SK-N-SH (cell line): ENCODE measurements at regions not wholly inside any gene's neighbourhood (a gene's known extent, or its start where the extent isn't known, plus 50 kb on each side); places are given as distances from the start of the nearest gene placed in this dataset.
A peak's percentile ranks its signal among the peaks of the same experiment; 100 is the strongest.

ENCODE experiments used
- CTCF ChIA-PET: fragments of 300-600, 350-600 bp; formaldehyde crosslinking; extraction: SDS; loops from one replicate; lab custom pipeline; 2021; lab: Yijun Ruan, JAX
- POLR2A ChIA-PET: fragments of 350-600 bp; sonication (Branson Sonifier 250); formaldehyde crosslinking; extraction: SDS; loops from one replicate; lab custom pipeline; 2020; ENCODE audit warnings: antibody characterized with exemption, inconsistent platforms; lab: Yijun Ruan, JAX
- DNase-seq: peaks from one replicate; pipeline ENCODE4 v3.0.0; 2012
- H2AFZ ChIP-seq: fragments of 200-600 bp; sonication (generic); 2 replicates; pipeline ENCODE4 v1.8.1; 2016; ENCODE audit warnings: antibody characterized with exemption, mild to moderate bottlenecking, low read depth
- H3F3A ChIP-seq: fragments of 200-600 bp; sonication (generic); replicated peaks from 2 replicates; pipeline ENCODE3; 2016; ENCODE audit warnings: antibody characterized with exemption, mild to moderate bottlenecking; ENCODE audit not compliant: insufficient read depth
- H3K27ac ChIP-seq, 2 experiments: fragments of 200-500 bp in 1 of 2; fragments of 200-600 bp in 1 of 2; sonication (Bioruptor generic) in 1 of 2; sonication (generic), shearing (Covaris generic) in 1 of 2; 2 replicates each; pipeline versions ENCODE4 v1.5.1 to v1.6.1; 2014 to 2016; ENCODE audit warnings: low read depth in 2 of 2, inconsistent platforms in 1 of 2, low read length in 1 of 2, mild to moderate bottlenecking in 1 of 2, mixed read lengths in 1 of 2
- H3K27me3 ChIP-seq: fragments of 200-600 bp; sonication (generic), shearing (Covaris generic); 2 replicates; pipeline ENCODE4 v1.6.1; 2016; ENCODE audit warnings: mixed run types; ENCODE audit not compliant: insufficient read depth
- H3K36me3 ChIP-seq, 2 experiments: fragments of 200-500 bp in 1 of 2; fragments of 200-600 bp in 1 of 2; sonication (Bioruptor generic) in 1 of 2; sonication (generic) in 1 of 2; replicated peaks in 1 of 2; 2 replicates each; pipeline versions ENCODE3 to v1.5.1; 2014 to 2016; ENCODE audit warnings: low read length in 1 of 2, mild to moderate bottlenecking in 1 of 2; ENCODE audit not compliant: insufficient read depth in 2 of 2, control insufficient read depth in 1 of 2
- H3K4me1 ChIP-seq, 2 experiments: fragments of 200-500 bp in 1 of 2; fragments of 200-600 bp in 1 of 2; sonication (Bioruptor generic) in 1 of 2; sonication (generic), shearing (Covaris generic) in 1 of 2; 2 replicates each; pipeline versions ENCODE4 v1.5.1 to v1.6.1; 2014 to 2016; ENCODE audit warnings: low read depth in 1 of 2, low read length in 1 of 2, mixed run types in 1 of 2; ENCODE audit not compliant: insufficient read depth in 2 of 2, control insufficient read depth in 1 of 2
- H3K4me2 ChIP-seq: fragments of 200-600 bp; sonication (generic), shearing (Covaris generic); 2 replicates; pipeline ENCODE4 v1.6.1; 2017; ENCODE audit warnings: mixed run types
- H3K4me3 ChIP-seq, 2 experiments: fragments of 200-500 bp in 1 of 2; fragments of 200-600 bp in 1 of 2; sonication (Bioruptor generic) in 1 of 2; sonication (generic), shearing (Covaris generic) in 1 of 2; 2 replicates each; pipeline versions ENCODE4 v1.5.1 to v1.8.1; 2014 to 2016; ENCODE audit warnings: low read depth in 2 of 2, inconsistent platforms in 1 of 2, low read length in 1 of 2, mild to moderate bottlenecking in 1 of 2, mixed read lengths in 1 of 2, moderate library complexity in 1 of 2
- H3K79me2 ChIP-seq: fragments of 200-600 bp; sonication (generic); 2 replicates; pipeline ENCODE4 v1.8.1; 2017; ENCODE audit warnings: mild to moderate bottlenecking; ENCODE audit not compliant: insufficient read depth
- H3K9ac ChIP-seq: fragments of 200-600 bp; sonication (generic); 2 replicates; pipeline ENCODE4 v1.6.1; 2017; ENCODE audit warnings: mixed run types
- H3K9me2 ChIP-seq: fragments of 200-600 bp; sonication (generic); 2 replicates; pipeline ENCODE4 v1.6.1; 2017; ENCODE audit warnings: mixed run types
- H3K9me3 ChIP-seq: fragments of 200-600 bp; sonication (generic); 2 replicates; pipeline ENCODE4 v1.6.1; 2017; ENCODE audit warnings: mixed run types, mild to moderate bottlenecking, moderate library complexity
- H4K20me1 ChIP-seq: fragments of 200-600 bp; sonication (generic); 2 replicates; pipeline ENCODE4 v1.6.1; 2017; ENCODE audit warnings: mild to moderate bottlenecking, mixed run types; ENCODE audit not compliant: insufficient read depth
- CHD2 ChIP-seq: fragments of 150-350 bp; IDR thresholded peaks from 2 replicates; pipeline ENCODE4 v1.6.1; 2018; ENCODE audit warnings: low read length; ENCODE audit not compliant: partially characterized antibody
- ELF1 ChIP-seq: IDR thresholded peaks from 2 replicates; pipeline ENCODE4 v1.4.0; 2012
- EP300 ChIP-seq, 2 experiments: IDR thresholded peaks; 2 replicates each; pipeline versions ENCODE4 v1.4.0 to v1.6.1; 2012; ENCODE audit warnings: borderline replicate concordance in 1 of 2, low read depth in 1 of 2, low read length in 1 of 2
- EZH2phosphoT487 ChIP-seq: fragments of 200-600 bp; sonication (generic); IDR thresholded peaks from 2 replicates; pipeline ENCODE4 v1.6.1; 2017; ENCODE audit warnings: low read depth, mixed run types, mild to moderate bottlenecking, antibody characterized with exemption, moderate library complexity, borderline replicate concordance
- FOSL2 ChIP-seq: IDR thresholded peaks from 2 replicates; pipeline ENCODE4 v1.4.0; 2012; ENCODE audit warnings: low read depth, mild to moderate bottlenecking, moderate library complexity, borderline replicate concordance
- FOXJ3 ChIP-seq: sonication (generic); formaldehyde crosslinking; IDR thresholded peaks from 2 replicates; pipeline ENCODE4 v1.5.1; 2020; ENCODE audit warnings: mild to moderate bottlenecking, missing genetic modification reagents
- FOXM1 ChIP-seq: IDR thresholded peaks from 2 replicates; pipeline ENCODE4 v1.4.0; 2012; ENCODE audit warnings: low read depth, mild to moderate bottlenecking
- GABPA ChIP-seq: IDR thresholded peaks from 2 replicates; pipeline ENCODE4 v1.4.0; 2012; ENCODE audit warnings: low read depth, mild to moderate bottlenecking
- GATA2 ChIP-seq: sonication (generic); formaldehyde crosslinking; IDR thresholded peaks from 2 replicates; pipeline ENCODE4 v1.5.0; 2020; ENCODE audit warnings: mild to moderate bottlenecking, missing genetic modification reagents
- JUND ChIP-seq: IDR thresholded peaks from 2 replicates; pipeline ENCODE4 v1.4.0; 2012
- MEF2A ChIP-seq: IDR thresholded peaks from 2 replicates; pipeline ENCODE4 v1.4.0; 2012; ENCODE audit warnings: low read depth, borderline replicate concordance
- MXI1 ChIP-seq: IDR thresholded peaks from 2 replicates; pipeline ENCODE4 v1.6.1; 2012; ENCODE audit warnings: mild to moderate bottlenecking, low read depth, low read length, improper control_type of control experiment
- NFIC ChIP-seq: IDR thresholded peaks from 2 replicates; pipeline ENCODE4 v1.4.0; 2012; ENCODE audit warnings: borderline replicate concordance
- POLR2AphosphoS5 ChIP-seq: IDR thresholded peaks from 2 replicates; pipeline ENCODE4 v1.6.1; 2012; ENCODE audit warnings: low read depth, low read length
- RCOR1 ChIP-seq: fragments of 150-350 bp; IDR thresholded peaks from 2 replicates; pipeline ENCODE4 v1.6.1; 2017; ENCODE audit warnings: antibody characterized with exemption, low read length
- RFX5 ChIP-seq: IDR thresholded peaks from 2 replicates; pipeline ENCODE4 v1.6.1; 2012; ENCODE audit warnings: mild to moderate bottlenecking, improper control_type of control experiment, low read length
- RXRA ChIP-seq: IDR thresholded peaks from 2 replicates; pipeline ENCODE4 v1.4.0; 2012; ENCODE audit warnings: low read depth, mild to moderate bottlenecking, borderline replicate concordance
- SIN3A ChIP-seq: IDR thresholded peaks from 2 replicates; pipeline ENCODE4 v1.6.1; 2012; ENCODE audit warnings: low read depth, mild to moderate bottlenecking, low read length, moderate library complexity, borderline replicate concordance
- TAF1 ChIP-seq: IDR thresholded peaks from 2 replicates; pipeline ENCODE4 v1.6.1; 2012; ENCODE audit warnings: low read depth, mild to moderate bottlenecking, low read length, moderate library complexity, borderline replicate concordance
- TCF12 ChIP-seq: IDR thresholded peaks from 2 replicates; pipeline ENCODE4 v1.4.0; 2012
- TEAD4 ChIP-seq: IDR thresholded peaks from 2 replicates; pipeline ENCODE4 v1.4.0; 2012; ENCODE audit warnings: mild to moderate bottlenecking, borderline replicate concordance; ENCODE audit not compliant: insufficient read depth
- YY1 ChIP-seq: IDR thresholded peaks from 2 replicates; pipeline ENCODE4 v1.4.0; 2012; ENCODE audit warnings: low read depth, mild to moderate bottlenecking
- TF ChIP-seq, protein P1 (sequence below): IDR thresholded peaks from 2 replicates; pipeline ENCODE4 v1.4.0; 2012; ENCODE audit warnings: low read depth
- TF ChIP-seq, protein P2 (sequence below): fragments of 200-600 bp; sonication (generic); IDR thresholded peaks from 2 replicates; pipeline ENCODE4 v1.6.1; 2017; ENCODE audit warnings: antibody characterized with exemption, mild to moderate bottlenecking, moderate library complexity
- TF ChIP-seq, protein P3 (sequence below): IDR thresholded peaks from 2 replicates; pipeline ENCODE4 v1.6.1; 2012; ENCODE audit warnings: mild to moderate bottlenecking, low read depth, low read length, moderate library complexity

DNA sequence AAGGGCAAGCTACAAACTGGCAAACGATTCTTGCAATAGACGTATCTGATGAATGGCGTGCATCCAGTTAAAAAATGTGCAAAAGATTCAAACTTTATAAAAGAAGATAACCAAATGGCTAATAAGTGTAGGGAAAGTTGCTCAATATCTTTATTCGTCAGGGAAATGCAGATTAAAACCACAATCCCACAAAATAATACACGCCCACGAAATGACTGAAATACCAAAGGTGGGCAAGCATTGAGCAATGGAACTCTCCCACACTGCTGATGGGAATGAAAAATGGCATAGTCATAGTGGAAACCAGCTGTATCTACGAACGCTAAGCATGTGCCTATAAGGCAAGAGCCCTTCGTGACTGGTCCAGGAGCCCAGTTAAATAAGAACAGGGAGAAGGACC is 168.6 kb upstream of the SIX2 start (continued):
- TF ChIP-seq, protein P1, sequence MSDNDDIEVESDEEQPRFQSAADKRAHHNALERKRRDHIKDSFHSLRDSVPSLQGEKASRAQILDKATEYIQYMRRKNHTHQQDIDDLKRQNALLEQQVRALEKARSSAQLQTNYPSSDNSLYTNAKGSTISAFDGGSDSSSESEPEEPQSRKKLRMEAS: peak; percentile 78
- TF ChIP-seq POLR2AphosphoS5 (peak; percentile 66; the same call in 1 of the 2 replicates), RFX5 (no peak), MEF2A (no peak), EZH2phosphoT487 (no peak), TEAD4 (peak; percentile 77; the same call in 1 of the 2 replicates), SIN3A (no peak), GATA2 (CRISPR knock-in tag) (no peak), ELF1 (no peak), JUND (0 out of 2 replicates have a peak, but pooled peaks have one; percentile 42), MXI1 (no peak), EP300 (IDR thresholded peaks at IDR 0.05; ENCODE audit: borderline replicate concordance in 1 of 2, low read depth in 1 of 2, low read length in 1 of 2) (peak in 1 of 2 experiments; percentile 75; a peak in 2 of 4 replicates), YY1 (no peak), RXRA (no peak), GABPA (no peak), TCF12 (peak; percentile 93), NFIC (peak; percentile 65), FOXJ3 (CRISPR knock-in tag) (no peak), TAF1 (no peak), FOXM1 (no peak), CHD2 (no peak)
- TF ChIP-seq, protein P2, sequence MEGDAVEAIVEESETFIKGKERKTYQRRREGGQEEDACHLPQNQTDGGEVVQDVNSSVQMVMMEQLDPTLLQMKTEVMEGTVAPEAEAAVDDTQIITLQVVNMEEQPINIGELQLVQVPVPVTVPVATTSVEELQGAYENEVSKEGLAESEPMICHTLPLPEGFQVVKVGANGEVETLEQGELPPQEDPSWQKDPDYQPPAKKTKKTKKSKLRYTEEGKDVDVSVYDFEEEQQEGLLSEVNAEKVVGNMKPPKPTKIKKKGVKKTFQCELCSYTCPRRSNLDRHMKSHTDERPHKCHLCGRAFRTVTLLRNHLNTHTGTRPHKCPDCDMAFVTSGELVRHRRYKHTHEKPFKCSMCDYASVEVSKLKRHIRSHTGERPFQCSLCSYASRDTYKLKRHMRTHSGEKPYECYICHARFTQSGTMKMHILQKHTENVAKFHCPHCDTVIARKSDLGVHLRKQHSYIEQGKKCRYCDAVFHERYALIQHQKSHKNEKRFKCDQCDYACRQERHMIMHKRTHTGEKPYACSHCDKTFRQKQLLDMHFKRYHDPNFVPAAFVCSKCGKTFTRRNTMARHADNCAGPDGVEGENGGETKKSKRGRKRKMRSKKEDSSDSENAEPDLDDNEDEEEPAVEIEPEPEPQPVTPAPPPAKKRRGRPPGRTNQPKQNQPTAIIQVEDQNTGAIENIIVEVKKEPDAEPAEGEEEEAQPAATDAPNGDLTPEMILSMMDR: no peak

DNA sequence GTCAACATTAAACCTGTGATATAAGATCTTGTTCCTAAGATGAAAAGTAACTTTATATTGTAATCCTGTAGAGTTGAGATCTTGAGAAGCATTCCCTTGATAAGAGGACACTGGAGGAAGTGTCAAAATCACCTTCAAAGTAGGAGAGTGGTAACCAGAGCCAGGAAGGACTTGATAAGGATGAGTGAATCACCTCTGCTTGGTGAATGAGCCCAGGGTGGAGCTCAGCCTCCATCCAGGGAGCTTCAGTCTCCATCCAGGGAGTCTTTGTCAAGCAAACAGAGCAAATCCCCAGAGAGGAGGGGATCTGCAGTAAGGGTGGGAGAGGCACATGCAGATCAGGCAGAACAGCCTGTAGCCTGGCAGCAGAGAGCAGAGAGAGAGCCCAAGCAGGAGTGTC is 167.1 kb upstream of the SIX2 start:
- Histone ChIP-seq H3F3A (peaks cover 21% of the 10 kb centered on the region), H3K79me2 (no peaks in the 10 kb centered on the region), H3K4me1 (peaks cover 0 to 14% of the 10 kb centered on the region in 2 experiments; a peak in 3 of 4 replicates), H3K27me3 (no peaks in the 10 kb centered on the region), H4K20me1 (no peaks in the 10 kb centered on the region), H2AFZ (no peak overlapping the region), H3K9me3 (no peaks in the 10 kb centered on the region), H3K4me3 (no peak overlapping the region), H3K36me3 (no peaks in the 10 kb centered on the region), H3K4me2 (no peak overlapping the region), H3K9me2 (no peaks in the 10 kb centered on the region), H3K27ac (no peak overlapping the region), H3K9ac (no peak overlapping the region)
- ChIA-PET POLR2A (no interaction called here), CTCF (interaction anchor here (1.0 to 1.3 kb wide), 3 partner anchors 152 to 273 kb away, joined by 3 to 6 read pairs (median 3); no protein-coding TSS in a partner anchor)
- DNase-seq: no peak
- TF ChIP-seq FOSL2 (no peak), RCOR1 (no peak), ELF1 (no peak), SIN3A (no peak), CHD2 (no peak), JUND (no peak), POLR2AphosphoS5 (no peak)
- TF ChIP-seq, protein P3, sequence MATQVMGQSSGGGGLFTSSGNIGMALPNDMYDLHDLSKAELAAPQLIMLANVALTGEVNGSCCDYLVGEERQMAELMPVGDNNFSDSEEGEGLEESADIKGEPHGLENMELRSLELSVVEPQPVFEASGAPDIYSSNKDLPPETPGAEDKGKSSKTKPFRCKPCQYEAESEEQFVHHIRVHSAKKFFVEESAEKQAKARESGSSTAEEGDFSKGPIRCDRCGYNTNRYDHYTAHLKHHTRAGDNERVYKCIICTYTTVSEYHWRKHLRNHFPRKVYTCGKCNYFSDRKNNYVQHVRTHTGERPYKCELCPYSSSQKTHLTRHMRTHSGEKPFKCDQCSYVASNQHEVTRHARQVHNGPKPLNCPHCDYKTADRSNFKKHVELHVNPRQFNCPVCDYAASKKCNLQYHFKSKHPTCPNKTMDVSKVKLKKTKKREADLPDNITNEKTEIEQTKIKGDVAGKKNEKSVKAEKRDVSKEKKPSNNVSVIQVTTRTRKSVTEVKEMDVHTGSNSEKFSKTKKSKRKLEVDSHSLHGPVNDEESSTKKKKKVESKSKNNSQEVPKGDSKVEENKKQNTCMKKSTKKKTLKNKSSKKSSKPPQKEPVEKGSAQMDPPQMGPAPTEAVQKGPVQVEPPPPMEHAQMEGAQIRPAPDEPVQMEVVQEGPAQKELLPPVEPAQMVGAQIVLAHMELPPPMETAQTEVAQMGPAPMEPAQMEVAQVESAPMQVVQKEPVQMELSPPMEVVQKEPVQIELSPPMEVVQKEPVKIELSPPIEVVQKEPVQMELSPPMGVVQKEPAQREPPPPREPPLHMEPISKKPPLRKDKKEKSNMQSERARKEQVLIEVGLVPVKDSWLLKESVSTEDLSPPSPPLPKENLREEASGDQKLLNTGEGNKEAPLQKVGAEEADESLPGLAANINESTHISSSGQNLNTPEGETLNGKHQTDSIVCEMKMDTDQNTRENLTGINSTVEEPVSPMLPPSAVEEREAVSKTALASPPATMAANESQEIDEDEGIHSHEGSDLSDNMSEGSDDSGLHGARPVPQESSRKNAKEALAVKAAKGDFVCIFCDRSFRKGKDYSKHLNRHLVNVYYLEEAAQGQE: no peak
- TF ChIP-seq, protein P2: no peak
- TF ChIP-seq, protein P1: no peak
